GM19023 (cell line): ENCODE measurements at regions not wholly inside any gene's neighbourhood (a gene's known extent, or its start where the extent isn't known, plus 50 kb on each side); places are given as distances from the start of the nearest gene placed in this dataset.

Experiments used
- ATAC-seq: cut with Tn5 transposase; IDR thresholded peaks from one replicate; pipeline ENCODE4 v1.9.1; 2021; ENCODE audit warnings: mild to moderate bottlenecking, moderate library complexity; ENCODE audit not compliant: unreplicated experiment

DNA sequence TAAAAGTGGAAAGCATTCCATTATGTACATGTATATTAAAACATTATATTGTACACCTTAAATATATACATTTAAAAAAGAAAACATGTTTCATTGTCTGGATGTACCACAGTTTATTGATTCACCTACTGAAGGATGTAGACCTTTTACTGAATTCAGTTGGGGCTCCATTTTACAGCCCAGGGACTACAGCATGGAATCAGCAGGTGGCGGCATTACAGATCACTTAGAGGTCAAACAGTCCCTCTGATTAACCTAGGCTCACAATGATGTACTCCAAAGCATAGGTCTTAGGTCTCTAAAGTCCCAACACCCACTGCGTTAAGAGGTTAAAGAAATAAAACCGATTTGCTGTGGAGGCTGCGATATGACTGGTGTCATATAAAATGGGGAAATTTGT lies 490.9 kb downstream of the SHISA9 start:
- no peak for ATAC-seq

DNA sequence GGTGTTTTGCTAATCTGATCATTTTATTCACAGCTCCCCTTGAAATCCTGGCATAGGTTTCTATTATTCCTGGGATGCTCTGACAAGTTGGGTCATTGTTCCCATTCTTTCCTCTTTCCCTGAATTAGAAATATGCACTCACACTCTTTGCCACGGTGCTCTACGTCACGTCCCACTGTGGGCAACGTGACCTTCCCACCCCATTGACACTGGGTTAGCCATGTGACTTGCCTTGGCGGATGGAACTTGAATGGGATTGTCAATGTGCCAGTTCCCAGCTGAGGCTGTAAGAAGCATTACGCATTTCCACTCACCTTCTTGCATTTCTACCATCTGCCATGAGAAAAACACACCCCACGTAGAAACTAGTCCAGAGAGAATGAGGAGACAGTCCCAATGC lies 492.4 kb downstream of the SHISA9 start:
- ATAC-seq, result no peak

DNA sequence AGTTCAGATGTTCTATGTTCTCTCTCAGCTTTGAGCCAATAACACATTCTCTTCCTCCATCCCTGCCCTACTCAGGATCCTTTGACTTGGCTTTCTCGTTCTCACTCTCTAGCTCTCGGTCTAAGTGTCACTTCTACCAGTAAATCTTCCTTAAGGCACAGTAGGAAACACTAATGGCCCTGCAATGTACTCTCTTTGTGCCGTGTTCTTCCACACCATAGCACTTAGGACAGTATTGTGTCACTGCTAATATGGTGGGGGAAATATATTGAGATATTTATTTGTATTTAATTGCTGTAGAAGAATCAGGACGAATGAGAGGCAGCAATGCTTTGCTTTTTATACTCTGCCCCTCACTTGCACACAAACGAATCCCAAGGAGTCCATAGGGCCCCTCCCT lies 493.1 kb downstream of the SHISA9 start:
- ATAC-seq, result no peak

DNA sequence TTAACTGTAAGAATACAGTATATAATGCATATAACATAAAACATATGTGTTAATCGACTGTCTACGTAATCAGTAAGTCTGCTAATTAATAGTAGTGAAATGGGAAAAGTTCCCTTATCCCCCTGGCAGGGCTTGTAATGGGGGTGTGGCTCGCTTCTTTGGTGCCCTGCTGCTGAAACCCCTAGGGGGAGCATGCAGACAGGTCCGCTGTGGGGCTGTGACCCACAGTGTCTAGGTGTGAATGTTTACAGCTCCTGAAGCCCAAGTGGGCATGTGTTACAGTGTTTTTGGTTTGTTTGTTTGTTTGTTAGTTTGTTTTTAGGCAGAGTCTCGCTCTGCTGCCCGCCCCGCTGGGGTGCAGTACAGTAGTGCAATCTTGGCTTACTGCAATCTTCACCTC lies 495.7 kb downstream of the SHISA9 start:
- ATAC-seq, result no peak

DNA sequence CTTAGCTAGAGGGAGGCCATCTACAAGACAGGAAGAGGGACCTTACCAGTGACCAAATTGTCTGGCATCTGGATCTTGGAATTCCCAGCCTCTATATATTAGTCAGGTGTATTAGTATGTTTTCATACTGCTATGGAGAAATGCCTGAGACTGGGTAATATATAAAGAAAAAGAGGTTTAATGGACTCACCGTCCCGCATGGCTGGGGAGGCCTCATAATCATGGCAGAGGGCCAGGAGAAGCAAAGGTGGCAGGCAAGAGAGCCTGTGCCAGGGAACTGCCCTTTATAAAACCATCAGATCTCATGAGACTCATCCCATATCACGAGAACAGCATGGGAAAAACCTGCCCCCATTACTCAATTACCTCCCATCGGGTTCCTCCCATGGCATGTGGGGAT lies 500.2 kb downstream of the SHISA9 start:
- ATAC-seq, result no peak

DNA sequence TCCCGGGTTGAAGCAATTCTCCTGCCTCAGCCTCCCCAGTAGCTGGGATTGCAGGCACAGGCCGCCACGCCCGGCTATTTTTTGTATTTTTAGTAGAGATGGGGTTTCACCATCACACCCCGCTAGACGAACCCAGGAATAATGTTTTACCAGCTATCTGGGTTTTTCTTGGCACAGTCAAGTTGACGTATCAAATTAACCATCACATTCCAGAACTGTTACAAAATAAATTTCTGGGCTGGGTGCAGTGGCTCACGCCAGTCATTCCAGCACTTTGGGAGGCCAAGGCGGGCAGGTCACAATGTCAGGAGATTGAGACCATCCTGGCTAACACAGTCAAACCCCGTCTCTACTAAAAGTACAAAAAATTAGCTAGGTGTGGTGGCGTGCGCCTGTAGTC lies 501.2 kb downstream of the SHISA9 start:
- ATAC-seq, result no peak

DNA sequence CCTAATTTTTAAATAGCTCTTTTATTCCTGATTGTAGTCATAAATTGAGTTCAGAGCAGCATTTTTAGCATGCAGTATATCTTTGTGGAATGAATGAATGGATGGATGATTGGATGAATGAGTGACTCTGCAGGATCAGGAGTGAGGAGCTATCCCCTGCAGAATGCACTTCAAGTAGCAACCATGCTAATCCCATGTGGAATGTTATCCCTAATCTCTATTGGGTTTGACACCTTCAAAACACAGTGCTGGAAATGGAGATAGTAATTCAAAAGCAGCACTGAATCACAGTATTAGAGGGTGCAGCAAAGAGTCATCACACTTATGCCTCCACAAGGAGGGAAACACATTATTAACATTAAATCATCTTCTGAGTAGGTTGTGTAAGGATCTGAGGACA lies 501.9 kb downstream of the SHISA9 start:
- ATAC-seq, result no peak

DNA sequence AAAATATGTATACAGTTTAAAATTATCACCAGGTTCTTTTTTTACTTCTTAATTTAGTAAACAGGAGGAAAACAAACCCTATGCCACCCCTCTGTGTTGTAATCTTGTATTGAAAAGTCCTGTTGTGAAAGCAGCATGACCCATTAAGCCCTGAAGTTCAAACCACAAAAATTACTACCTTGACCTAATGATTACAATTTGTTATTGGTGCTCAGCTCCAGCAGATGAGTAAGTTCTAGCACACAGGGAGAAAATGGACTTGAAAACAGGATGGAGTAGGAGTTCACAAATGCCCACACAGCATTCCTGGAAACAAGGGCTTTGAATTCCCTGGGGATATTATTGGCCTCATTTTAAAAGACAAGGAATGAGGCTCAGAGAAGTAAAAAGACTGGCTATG lies 505.8 kb upstream of the ERCC4 start:
- no peak for ATAC-seq

DNA sequence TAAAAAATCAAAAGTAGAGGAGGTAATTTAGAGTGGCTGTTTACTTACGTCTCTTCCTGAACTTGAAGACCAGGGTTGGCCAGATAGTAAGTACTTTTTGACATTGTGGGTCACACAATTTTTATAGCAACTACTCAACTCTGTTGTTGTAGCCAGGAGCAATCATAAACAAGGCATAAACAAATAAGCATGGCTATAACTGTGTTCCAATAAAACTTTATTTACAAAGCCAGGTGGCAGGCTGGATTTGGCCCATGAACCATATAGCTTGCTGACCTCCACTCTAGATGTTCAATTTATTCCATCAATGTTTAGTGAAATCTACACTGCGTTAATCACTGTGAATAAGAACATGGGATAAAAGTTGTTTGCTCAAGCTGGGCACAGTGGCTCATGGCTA lies 500.4 kb upstream of the ERCC4 start:
- no peak for ATAC-seq

DNA sequence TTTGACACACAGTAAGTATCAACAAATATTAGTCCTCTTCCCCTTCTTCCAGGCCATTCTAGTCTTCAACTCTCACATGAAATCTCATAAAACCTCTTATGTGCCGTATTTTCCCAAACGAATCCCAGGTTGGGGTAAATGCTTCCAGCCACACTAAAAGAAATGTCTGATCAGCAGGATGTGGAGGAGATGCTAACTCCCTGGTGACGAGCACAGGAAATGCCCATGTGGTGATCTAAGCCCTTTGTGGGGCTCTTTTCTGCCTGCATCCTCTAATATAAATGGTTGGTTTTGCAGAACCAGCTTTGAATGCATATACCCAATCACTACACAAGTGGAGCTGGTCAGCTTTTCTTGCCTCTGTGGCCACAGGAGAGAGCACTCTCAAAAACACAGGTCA lies 498.2 kb upstream of the ERCC4 start:
- no peak for ATAC-seq

DNA sequence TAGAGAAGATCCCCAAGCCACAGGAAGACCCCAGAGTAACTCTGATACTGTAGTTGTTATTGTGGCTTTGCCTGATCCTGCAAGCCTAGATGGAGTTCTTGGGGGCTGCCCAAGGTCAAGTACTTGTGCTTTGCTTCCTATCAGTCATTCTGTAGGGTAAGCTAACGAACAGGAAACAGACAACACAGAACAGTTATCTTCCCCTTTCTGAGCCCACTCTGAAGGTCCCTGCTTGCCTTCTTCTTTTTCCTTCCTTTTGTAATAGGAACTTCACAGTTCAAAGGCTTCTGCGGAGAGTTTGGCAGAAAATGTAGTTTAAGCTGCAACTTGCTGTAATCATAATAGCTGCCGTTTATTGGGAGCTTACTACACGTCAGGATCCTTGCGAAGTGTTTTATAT lies 494.1 kb upstream of the ERCC4 start:
- no peak for ATAC-seq

DNA sequence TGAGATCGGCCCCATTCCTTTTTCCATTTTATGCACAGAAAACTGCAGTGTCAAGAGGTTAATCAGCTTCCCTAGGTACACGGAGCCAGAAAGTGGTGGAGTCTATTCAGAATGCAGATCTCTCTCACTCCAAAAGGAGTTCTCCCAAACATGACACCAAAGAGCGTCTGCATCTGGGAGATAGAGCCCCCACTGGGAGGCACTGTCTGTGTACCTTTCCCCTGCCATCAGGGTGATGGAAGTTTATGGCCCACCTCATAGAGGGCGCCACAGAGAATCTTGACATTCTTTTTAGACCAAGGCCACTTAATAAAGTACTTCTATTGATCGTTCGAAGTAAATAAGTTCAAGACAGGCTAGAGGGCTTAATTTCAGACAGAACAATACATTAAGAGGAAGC lies 493.7 kb upstream of the ERCC4 start:
- ATAC-seq, result no peak

DNA sequence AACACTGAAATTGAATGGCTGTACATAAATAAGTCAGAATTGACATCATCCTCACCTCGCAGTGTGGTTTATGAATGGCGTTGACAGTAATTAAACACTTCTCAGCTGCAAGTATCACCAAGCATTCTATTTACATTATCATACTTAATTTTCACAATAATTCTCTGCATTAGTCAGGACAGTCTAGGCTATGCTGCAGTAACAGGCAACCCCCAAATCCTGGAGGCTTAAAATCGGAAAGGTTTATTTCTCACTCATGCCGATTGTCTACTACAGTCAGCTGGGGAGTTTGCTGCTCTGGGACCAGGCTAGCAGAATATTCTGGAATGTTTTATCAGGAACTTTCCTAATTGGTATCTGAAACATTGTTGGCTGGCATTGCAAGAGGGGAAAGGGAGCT lies 493.2 kb upstream of the ERCC4 start:
- no peak for ATAC-seq

DNA sequence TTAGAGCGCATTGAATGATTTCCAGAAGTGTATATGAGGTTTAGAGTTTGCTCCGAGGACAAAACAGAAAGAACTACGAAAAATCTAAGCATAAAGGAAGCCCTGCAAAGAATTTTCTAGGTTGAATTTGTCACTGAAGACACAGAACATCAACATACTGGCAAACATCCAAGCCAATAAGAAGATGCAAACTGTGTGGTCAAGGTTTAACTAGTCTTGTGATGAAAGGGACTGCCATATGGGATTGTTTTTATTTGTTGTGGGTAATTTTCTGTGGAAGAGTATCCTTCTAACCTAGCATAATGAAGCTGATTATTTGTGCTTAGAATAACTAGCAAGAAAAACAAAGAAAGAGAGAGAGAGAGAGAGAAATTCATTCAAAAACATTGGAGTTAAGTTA lies 492.0 kb upstream of the ERCC4 start:
- ATAC-seq, result no peak

DNA sequence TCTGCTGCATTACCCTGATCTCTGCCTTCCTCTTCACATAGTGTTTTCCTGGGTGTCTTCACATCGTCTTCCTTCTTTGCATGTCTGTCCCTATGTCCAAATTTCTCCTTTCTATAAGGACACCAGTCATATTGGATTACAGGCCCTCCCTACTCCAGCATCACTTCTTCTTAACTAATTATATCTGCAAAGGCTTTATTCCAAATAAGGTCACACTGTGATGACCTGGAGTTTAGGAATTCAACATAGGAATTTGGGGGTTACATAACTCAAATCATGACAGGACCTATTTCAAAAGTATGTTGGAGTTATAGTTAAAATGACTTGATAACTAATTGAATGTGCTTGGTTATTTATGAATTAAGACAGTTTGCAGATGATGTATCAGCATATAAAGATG lies 490.5 kb upstream of the ERCC4 start:
- ATAC-seq, result no peak

DNA sequence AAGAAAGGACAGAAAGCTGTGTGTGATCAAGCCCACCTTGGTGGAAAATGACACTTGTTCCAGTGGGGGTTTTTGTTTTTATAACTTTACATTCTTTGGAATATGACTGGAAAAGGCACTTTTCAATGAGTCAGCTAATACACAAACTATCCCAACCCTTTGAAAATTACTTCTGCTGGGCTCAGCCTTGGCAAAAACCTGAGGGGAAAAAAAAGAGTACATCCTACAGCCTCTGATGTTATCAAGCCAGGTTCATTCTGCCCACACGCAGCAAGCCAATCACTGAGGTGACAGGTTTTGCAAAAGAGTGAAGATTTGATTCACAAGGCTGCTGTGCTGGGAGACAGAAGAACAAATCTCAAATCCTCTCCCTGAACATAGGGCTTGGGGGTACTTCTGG lies 484.5 kb upstream of the ERCC4 start:
- ATAC-seq, result no peak

DNA sequence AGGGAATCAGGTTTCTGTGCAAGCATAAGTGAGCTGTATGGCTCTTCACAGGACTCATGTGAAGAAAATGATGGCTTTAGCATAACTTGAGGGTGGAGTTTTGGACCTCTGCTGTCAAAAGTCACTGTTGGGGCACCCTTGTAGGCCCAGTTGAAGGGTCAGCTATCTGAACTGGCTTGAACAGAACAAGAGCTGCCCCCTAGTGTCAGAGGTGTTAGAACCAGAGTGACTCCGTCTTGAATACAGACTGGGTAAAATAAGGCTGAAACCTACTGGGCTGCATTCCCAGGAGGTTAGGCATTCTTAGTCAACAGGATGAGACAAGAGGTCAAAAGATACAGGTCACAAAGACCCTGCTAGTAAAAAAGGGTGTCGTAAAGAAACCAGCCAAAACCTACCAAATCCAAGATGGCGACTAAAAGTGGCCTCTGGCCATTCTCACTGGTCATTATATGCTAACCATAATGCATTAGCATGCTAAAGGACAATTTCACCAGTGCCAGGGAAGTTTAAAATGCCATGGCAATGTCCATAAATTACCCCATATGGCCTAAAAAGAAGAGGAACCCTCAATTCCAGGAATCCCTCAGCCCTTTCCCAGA lies 484.0 kb upstream of the ERCC4 start:
- no peak for ATAC-seq

DNA sequence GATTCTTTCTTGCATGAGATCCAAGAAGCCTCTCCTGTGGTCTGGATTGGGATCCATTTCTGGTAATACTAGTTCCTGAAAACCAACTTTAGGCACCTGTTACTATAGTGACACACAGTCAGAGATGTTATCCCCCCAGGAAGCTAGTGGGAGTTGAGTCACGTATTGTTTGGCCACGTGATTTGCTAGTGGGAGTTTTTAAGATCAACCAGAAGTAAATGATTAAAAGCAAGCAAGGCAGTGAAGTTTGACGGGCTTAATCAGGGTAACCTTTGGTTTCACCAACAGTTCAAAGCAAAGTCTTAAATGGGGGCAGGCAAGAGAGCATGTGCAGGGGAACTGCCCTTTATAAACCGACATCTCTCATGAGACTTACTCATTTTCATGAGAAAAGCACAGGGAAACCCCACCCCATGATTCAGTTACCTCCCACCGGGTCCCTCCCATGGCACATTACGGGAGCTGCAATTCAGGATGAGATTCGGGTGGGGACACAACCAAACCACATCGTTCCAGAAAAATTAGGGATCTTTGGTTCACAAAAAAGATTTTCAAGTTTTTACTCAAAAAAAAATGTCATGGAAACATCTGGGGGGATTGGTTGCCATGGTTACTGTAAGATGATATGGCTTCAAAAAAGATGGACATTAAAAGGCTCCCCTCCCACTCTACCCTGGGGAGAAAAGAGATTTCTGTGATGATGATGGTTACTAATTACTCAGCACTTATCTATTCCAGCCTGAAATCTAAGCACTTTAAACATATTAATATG lies 483.1 kb upstream of the ERCC4 start:
- ATAC-seq, result peak; percentile 70

DNA sequence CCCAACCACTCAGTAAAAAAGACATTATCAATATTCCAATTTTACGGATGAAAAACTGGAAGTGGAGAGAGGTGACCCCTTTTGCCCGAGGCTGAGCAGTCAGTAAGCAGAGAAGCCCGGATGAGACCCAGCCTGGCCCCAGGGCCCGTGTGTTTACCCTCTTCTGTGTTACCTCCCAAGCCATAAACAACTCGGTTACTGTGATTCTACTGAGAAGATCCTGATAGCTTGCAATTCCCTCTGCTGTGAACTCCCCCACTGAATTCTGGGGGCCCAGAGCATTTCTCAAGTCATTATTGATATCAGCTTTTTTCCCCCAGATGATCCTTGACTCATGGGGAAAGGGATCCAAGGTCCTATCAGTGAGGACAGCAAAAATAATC lies 482.6 kb upstream of the ERCC4 start:
- no peak for ATAC-seq

DNA sequence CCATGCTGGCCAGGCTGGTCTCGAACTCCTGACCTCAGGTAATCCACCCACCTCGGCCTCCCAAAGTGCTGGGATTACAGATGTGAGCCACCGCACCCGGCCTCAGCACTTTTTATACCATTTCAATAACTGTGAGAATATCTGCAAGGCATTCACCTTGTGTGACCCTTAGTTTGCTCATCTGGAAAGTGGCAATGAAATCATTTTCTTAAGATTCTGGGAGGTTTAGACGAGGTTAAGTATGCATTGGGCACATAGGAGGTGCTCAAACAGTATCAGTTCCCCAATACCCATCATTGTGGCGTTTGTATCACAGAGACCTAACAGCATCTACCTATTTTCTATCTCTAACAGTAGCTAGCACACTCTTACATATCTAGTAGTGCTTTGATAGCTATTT lies 481.9 kb upstream of the ERCC4 start:
- ATAC-seq, result no peak

DNA sequence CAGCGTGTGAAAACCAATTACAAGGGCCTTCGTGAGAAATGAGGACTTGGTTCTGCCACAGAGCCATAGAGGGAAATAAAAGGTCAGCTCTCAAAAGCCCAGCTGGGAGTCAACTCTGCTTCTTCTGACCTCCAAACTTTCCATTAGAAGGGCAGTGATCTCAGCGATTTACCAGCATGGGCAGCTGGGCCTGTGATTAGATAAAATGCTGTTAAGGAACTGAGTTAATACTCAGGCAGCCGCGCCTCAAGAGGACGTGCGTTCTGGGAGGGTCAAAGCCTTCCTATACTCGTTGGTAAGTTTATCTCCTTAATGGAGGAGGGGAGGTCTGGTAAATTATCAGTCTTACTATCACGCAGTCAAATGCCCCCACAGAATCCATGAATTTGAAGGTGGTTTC lies 480.2 kb upstream of the ERCC4 start:
- ATAC-seq, result no peak

DNA sequence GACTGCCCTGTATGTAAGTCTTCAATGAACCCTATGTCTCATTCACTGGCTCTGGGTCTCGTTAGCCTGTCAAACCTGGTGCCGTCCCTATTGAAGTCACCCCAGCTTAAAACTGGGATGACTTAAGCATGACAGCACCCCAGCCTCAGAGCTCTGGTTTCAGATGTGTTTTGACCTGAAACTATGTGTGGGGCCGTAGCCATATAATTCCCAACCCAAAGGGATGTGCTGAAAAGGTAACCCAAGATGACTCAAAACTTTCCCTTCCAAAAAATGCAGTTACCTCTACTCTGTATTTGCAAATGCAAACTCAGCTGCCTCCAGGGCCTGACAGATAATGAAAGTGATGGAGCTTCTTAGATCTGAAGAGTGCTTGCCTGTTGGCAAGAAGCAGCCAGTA lies 478.3 kb upstream of the ERCC4 start:
- peak; percentile 63 for ATAC-seq

DNA sequence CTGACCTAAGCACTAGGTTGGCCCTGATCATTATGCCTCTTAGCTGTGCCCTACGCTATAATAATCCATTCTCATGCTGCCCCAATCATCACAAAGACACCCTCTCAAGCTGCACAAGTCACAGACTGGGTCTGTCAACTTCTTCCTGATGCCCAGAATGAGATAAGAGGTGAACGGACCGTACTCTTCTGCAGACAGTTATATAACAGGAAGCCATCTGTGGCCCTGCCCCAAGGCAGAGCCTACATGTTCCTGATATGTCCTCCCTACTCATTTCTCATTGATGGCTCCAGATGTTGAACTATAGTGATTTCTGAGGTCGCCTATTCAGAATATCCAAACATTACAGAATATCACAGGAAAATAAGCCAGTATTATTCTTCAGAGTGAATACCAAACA lies 471.6 kb upstream of the ERCC4 start:
- no peak for ATAC-seq
